HepG2 (cell line): ENCODE measurements at regions not wholly inside any gene's neighbourhood (a gene's known extent, or its start where the extent isn't known, plus 50 kb on each side); places are given as distances from the start of the nearest gene placed in this dataset.

Source experiments
- ATF7 ChIP-seq, 2 experiments: fragments of 450-650 bp in 1 of 2; sonication (generic) in 1 of 2; formaldehyde crosslinking in 1 of 2; IDR thresholded peaks; 2 replicates each; pipeline versions ENCODE4 v1.4.0 to v1.6.1; 2016 to 2020; ENCODE audit warnings: antibody characterized with exemption in 1 of 2, mild to moderate bottlenecking in 1 of 2, missing genetic modification reagents in 1 of 2
- CREB1 ChIP-seq, 2 experiments: fragments of 450-650 bp in 1 of 2; IDR thresholded peaks; 2 replicates each; pipeline ENCODE4 v1.6.1; 2016 to 2017; ENCODE audit warnings: control low read depth in 1 of 2, mild to moderate bottlenecking in 1 of 2, missing compliant biosample characterization in 1 of 2, missing genetic modification characterization in 1 of 2
- E2F1 ChIP-seq: sonication (generic); formaldehyde crosslinking; IDR thresholded peaks from 2 replicates; pipeline ENCODE4 v1.5.0; 2020; ENCODE audit warnings: missing genetic modification reagents
- FOXO4 ChIP-seq: sonication (generic); formaldehyde crosslinking; conservative IDR thresholded peaks from 2 replicates; pipeline ENCODE4 v1.8.1; 2023; ENCODE audit warnings: missing genetic modification reagents
- GRHL1 ChIP-seq: sonication (generic); formaldehyde crosslinking; conservative IDR thresholded peaks from 2 replicates; pipeline ENCODE4 v1.8.0; 2022; ENCODE audit warnings: missing genetic modification reagents
- HDAC2 ChIP-seq: sonication (generic); formaldehyde crosslinking; IDR thresholded peaks from 2 replicates; pipeline ENCODE4 v1.4.0; 2020; ENCODE audit warnings: missing genetic modification reagents
- HMGA1 ChIP-seq: sonication (generic); formaldehyde crosslinking; conservative IDR thresholded peaks from 2 replicates; pipeline ENCODE4 v1.4.0; 2020; ENCODE audit warnings: missing genetic modification reagents
- HOMEZ ChIP-seq: IDR thresholded peaks from 2 replicates; pipeline ENCODE4 v1.6.1; 2016; ENCODE audit warnings: low read depth
- KLF12 ChIP-seq: sonication (generic); formaldehyde crosslinking; IDR thresholded peaks from 2 replicates; pipeline ENCODE4 v1.4.0; 2020; ENCODE audit warnings: missing genetic modification reagents, borderline replicate concordance
- KLF9 ChIP-seq: IDR thresholded peaks from 2 replicates; pipeline ENCODE4 v1.6.1; 2016; ENCODE audit warnings: low read depth
- MYNN ChIP-seq: sonication (generic); formaldehyde crosslinking; IDR thresholded peaks from 2 replicates; pipeline ENCODE4 v1.4.0; 2020; ENCODE audit warnings: mild to moderate bottlenecking, low read depth, missing genetic modification reagents
- NCOR1 ChIP-seq: fragments of 200-600 bp; sonication (generic); IDR thresholded peaks from 2 replicates; pipeline ENCODE4 v1.7.0; 2017; ENCODE audit warnings: antibody characterized with exemption, low read length, borderline replicate concordance
- PRMT3 ChIP-seq: sonication (generic); formaldehyde crosslinking; IDR thresholded peaks from 2 replicates; pipeline ENCODE4 v1.8.1; 2022; ENCODE audit warnings: low read depth, mild to moderate bottlenecking, moderate library complexity, missing genetic modification reagents, borderline replicate concordance
- RFXANK ChIP-seq: IDR thresholded peaks from 2 replicates; pipeline ENCODE4 v1.6.1; 2016
- TAF15 ChIP-seq: fragments of 200-400 bp; formaldehyde crosslinking; IDR thresholded peaks from one replicate; pipeline ENCODE4 v1.6.1; 2018; ENCODE audit warnings: mild to moderate bottlenecking, low read depth, low read length; ENCODE audit not compliant: poor library complexity, severe bottlenecking
- TFDP1 ChIP-seq: IDR thresholded peaks from 2 replicates; pipeline ENCODE4 v1.6.1; 2016; ENCODE audit warnings: missing compliant biosample characterization, missing genetic modification reagents, borderline replicate concordance
- ZBTB38 ChIP-seq: sonication (generic); formaldehyde crosslinking; IDR thresholded peaks from 2 replicates; pipeline ENCODE4 v1.5.1; 2020; ENCODE audit warnings: mild to moderate bottlenecking, missing genetic modification reagents
- ZNF230 ChIP-seq: sonication (generic); formaldehyde crosslinking; IDR thresholded peaks from 2 replicates; pipeline ENCODE4 v1.4.0; 2020; ENCODE audit warnings: mild to moderate bottlenecking, missing genetic modification reagents
- ZNF317 ChIP-seq: sonication (generic); formaldehyde crosslinking; IDR thresholded peaks from 2 replicates; pipeline ENCODE4 v1.5.0; 2020; ENCODE audit warnings: mild to moderate bottlenecking, missing genetic modification reagents
- ZNF432 ChIP-seq: sonication (generic); formaldehyde crosslinking; IDR thresholded peaks from 2 replicates; pipeline ENCODE4 v1.5.0; 2020; ENCODE audit warnings: missing genetic modification reagents, mild to moderate bottlenecking, borderline replicate concordance
- ZNF639 ChIP-seq: conservative IDR thresholded peaks from 2 replicates; pipeline ENCODE4 v1.6.1; 2018; ENCODE audit warnings: missing genetic modification reagents

GRCh38 chr1:58903514-58904298, 119.9 kb upstream of the JUN start (continued):
- TF ChIP-seq E2F1, result peak; percentile 77
- no peak for TF ChIP-seq TAF15
- TF ChIP-seq CREB1 (IDR thresholded peaks at IDR 0.05), result no peak; the same call in 1 of the 2 replicates
- no peak for TF ChIP-seq CREB1 (CRISPR knock-in tag; IDR thresholded peaks at IDR 0.05)
- no peak for TF ChIP-seq ZNF230
- TF ChIP-seq KLF9, result no peak
- TF ChIP-seq HDAC2 (CRISPR knock-in tag), result no peak; the same call in 1 of the 2 replicates
- TF ChIP-seq GRHL1, result no peak
- TF ChIP-seq ZNF317, result no peak
- TF ChIP-seq HOMEZ, result no peak
- no peak for TF ChIP-seq MYNN (CRISPR knock-in tag)
- TF ChIP-seq TFDP1 (CRISPR knock-in tag), result peak; percentile 84; the same call in 1 of the 2 replicates
- TF ChIP-seq KLF12 (CRISPR knock-in tag), result peak; percentile 91; the same call in 1 of the 2 replicates
- no peak for TF ChIP-seq ZNF432 (CRISPR knock-in tag)
- no peak for TF ChIP-seq HMGA1
- TF ChIP-seq NCOR1, result peak; percentile 56; the same call in 1 of the 2 replicates
- no peak for TF ChIP-seq ZBTB38 (CRISPR knock-in tag)
- no peak for TF ChIP-seq RFXANK
- no peak for TF ChIP-seq ATF7 (IDR thresholded peaks at IDR 0.05)
- no peak for TF ChIP-seq ATF7 (CRISPR knock-in tag; IDR thresholded peaks at IDR 0.05)
- TF ChIP-seq PRMT3 (CRISPR knock-in tag), result no peak
- TF ChIP-seq FOXO4 (CRISPR knock-in tag), result no peak
- peak; percentile 86; the same call in 1 of the 2 replicates for TF ChIP-seq ZNF639 (CRISPR knock-in tag)
